Activated T-cell treated with anti-CD3 and anti-CD28 coated beads, Interleukin-2, amount 50 U/mL, for 4 hours (primary cell): ENCODE measurements at regions not wholly inside any gene's neighbourhood (a gene's known extent, or its start where the extent isn't known, plus 50 kb on each side); places are given as distances from the start of the nearest gene placed in this dataset.
A peak's percentile ranks its signal among the peaks of the same experiment; 100 is the strongest.
"Not testable (repeated sequence)": the region's sequence is repeated elsewhere in the genome, so short reads cannot be mapped to it uniquely, and the experiment has no call there.

ENCODE experiments used
- ATAC-seq, 2 donors: fragments of 200-7000 bp; cut with Tn5 transposase; one replicate each; pipeline ENCODE4 v1.10.0; 2021
- DNase-seq: peaks from one replicate; pipeline ENCODE4 v3.0.0-alpha.2; 2020
- H3K27me3 Mint-ChIP-seq: one replicate; pipeline ENCODE4 v1.8.0; 2021; ENCODE audit warnings: low read depth, mixed read lengths
- H3K36me3 Mint-ChIP-seq: one replicate; pipeline ENCODE4 v1.8.0; 2022; ENCODE audit warnings: mixed read lengths; ENCODE audit not compliant: insufficient read depth
- H3K4me1 Mint-ChIP-seq: one replicate; pipeline ENCODE4 v1.8.0; 2021; ENCODE audit warnings: low read depth, mixed read lengths
- H3K4me3 Mint-ChIP-seq: one replicate; pipeline ENCODE4 v1.8.0; 2021; ENCODE audit warnings: mild to moderate bottlenecking, moderate library complexity, mixed read lengths
- H3K9me3 Mint-ChIP-seq: one replicate; pipeline ENCODE4 v1.8.0; 2021; ENCODE audit warnings: mixed read lengths

DNA sequence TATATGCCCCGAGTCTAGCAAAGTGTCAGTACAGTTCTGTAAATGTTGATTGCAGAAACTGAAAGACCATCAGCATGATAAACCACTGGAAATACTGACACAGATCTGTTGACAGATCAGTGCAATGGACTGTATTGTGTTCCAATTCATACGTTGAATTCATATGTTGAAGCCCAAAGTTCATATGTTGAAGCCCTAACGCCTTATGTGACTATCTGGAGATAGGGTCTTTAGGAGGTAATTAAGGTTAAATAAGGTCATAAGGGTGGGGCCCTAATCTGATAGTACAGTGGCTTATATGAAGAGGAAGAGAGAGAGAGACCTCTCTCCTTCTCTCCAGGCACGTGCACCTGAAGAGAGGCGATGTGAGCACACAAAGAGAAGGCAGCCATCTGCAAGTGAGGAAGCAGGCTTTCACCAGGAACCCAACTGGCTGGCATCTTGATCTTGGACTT is 144.7 kb downstream of the MRPL39 start:
- ATAC-seq (peak; percentile 66 to 74), DNase-seq (no peak)
- peaks cover 8% of the 10 kb centered on the region for H3K36me3 Mint-ChIP-seq
- peak overlapping the region; percentile 22 for H3K4me3 Mint-ChIP-seq
- H3K9me3 Mint-ChIP-seq = no peaks in the 10 kb centered on the region
- H3K27me3 Mint-ChIP-seq = no peaks in the 10 kb centered on the region
- peaks cover 76% of the 10 kb centered on the region for H3K4me1 Mint-ChIP-seq

DNA sequence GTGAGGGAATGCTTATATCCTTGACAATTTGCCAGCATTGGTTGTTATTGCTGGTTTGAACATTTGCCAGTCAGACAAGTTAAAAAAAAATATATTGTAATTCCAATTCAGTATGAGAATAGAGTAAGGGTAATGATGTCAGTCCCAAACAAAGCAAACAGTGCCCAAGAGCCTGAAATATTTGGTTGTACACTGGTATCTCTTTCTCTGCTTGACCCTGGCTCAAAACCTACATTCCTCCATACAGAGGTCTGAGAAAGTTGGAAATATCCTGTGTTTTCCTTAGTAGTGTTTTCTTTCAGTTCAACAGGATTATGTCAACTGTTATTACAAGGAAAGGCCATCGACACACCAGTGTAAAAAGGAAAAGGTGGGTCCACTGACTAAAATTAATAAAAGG is 145.6 kb downstream of the MRPL39 start:
- ATAC-seq (no peak), DNase-seq (no peak)
- Mint-ChIP-seq H3K9me3 (no peaks in the 10 kb centered on the region), H3K4me1 (peaks cover 79% of the 10 kb centered on the region), H3K36me3 (peaks cover 8% of the 10 kb centered on the region), H3K4me3 (no peak overlapping the region), H3K27me3 (no peaks in the 10 kb centered on the region)

- Mint-ChIP-seq H3K36me3 (peaks cover 8% of the 10 kb centered on the region), H3K27me3 (no peaks in the 10 kb centered on the region), H3K4me3 (peak overlapping the region; percentile 14), H3K9me3 (no peaks in the 10 kb centered on the region), H3K4me1 (peaks cover 81% of the 10 kb centered on the region)
- ATAC-seq = no peak
- no peak for DNase-seq
These were observed 147.3 kb downstream of the MRPL39 start for GRCh38 chr21:25459993-25460392.

GRCh38 chr21:25459365-25459764 is 147.9 kb downstream of the MRPL39 start:
- Mint-ChIP-seq H3K4me3 (peak overlapping the region; percentile 6), H3K36me3 (peaks cover 4% of the 10 kb centered on the region), H3K4me1 (peaks cover 76% of the 10 kb centered on the region), H3K27me3 (no peaks in the 10 kb centered on the region), H3K9me3 (no peaks in the 10 kb centered on the region)
- DNase-seq (no peak), ATAC-seq (peak in 1 of 2 donors; percentile 3)

- ATAC-seq (no peak), DNase-seq (no peak)
- H3K4me1 Mint-ChIP-seq = peaks cover 73% of the 10 kb centered on the region
- H3K27me3 Mint-ChIP-seq = no peaks in the 10 kb centered on the region
- peaks cover 4% of the 10 kb centered on the region for H3K36me3 Mint-ChIP-seq
- H3K9me3 Mint-ChIP-seq = no peaks in the 10 kb centered on the region
- H3K4me3 Mint-ChIP-seq = peak overlapping the region; percentile 42
These were observed 148.8 kb downstream of the MRPL39 start for GRCh38 chr21:25458484-25458883.

DNA sequence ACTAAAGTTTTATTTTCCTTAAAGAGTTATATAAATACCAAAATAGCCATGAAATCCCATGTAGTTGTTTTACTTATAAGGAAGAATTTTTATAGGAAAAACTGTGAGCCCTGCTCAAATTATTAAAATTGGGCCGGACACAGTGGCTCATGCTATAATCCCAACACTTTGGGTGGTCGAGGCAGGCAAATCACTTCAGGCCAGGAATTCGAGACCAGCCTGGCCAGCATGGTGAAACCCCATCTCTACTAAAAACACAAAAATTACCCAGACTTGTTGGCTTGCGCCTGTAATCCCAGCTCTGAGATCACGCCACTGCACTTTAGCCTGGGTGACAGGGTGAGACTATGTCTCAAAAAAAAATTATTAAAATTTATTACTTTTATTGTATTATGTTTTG is 149.3 kb downstream of the MRPL39 start:
- Mint-ChIP-seq H3K4me3 (peak overlapping the region; percentile 47), H3K4me1 (peaks cover 72% of the 10 kb centered on the region), H3K27me3 (no peaks in the 10 kb centered on the region)

DNA sequence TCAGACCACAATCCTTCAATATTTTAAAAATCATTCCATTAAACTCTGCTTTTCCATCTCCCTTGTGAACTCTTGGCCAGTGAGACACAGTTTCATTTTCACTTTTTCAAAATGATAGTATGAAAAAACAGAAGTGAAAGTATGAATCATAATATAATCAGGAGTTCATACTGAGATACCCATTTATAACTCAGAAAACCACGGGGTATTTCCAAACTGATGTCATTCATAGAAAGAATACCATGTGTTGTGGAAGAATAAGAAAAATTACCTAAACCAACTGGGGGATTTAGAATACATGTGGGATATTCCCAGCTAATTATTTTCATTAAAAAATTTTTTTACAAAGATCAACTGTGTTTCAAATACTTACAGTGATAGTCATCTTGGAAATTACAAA is 149.9 kb downstream of the MRPL39 start:
- ATAC-seq (peak; percentile 33 to 44), DNase-seq (no peak)
- Mint-ChIP-seq H3K36me3 (peaks cover 5% of the 10 kb centered on the region), H3K27me3 (no peaks in the 10 kb centered on the region), H3K4me1 (peaks cover 69% of the 10 kb centered on the region), H3K4me3 (peak overlapping the region; percentile 65), H3K9me3 (no peaks in the 10 kb centered on the region)

More for the DNA sequence above, 149.3 kb downstream of the MRPL39 start:
- Mint-ChIP-seq H3K9me3 (no peaks in the 10 kb centered on the region), H3K36me3 (peaks cover 7% of the 10 kb centered on the region)
- ATAC-seq (no peak), DNase-seq (no peak)

DNA sequence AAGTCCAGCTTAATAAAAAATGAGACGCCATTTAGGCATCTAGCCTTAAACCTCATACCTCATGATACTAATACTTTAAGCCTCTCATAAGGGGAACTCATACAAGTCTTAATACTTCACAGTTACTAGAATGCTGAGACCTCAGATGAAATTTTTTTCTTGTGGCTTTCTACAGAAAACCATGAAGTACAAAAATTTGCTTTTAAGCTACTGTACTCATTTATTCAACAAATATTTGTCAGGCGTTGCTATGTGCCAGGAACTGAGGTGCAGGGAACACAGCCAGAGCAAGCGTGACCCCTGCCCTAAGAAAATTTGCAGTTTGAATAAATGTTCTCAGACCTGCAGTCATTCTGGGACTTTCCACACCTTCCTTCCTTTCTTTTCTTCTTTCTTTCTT is 150.6 kb downstream of the MRPL39 start:
- Mint-ChIP-seq H3K36me3 (peaks cover 5% of the 10 kb centered on the region), H3K4me1 (peaks cover 67% of the 10 kb centered on the region), H3K9me3 (no peaks in the 10 kb centered on the region), H3K4me3 (peak overlapping the region; percentile 72), H3K27me3 (no peaks in the 10 kb centered on the region)
- peak; percentile 19 for DNase-seq
- ATAC-seq = peak; percentile 82 to 83

- H3K36me3 Mint-ChIP-seq = peaks cover 3% of the 10 kb centered on the region
- peaks cover 3% of the 10 kb centered on the region for H3K9me3 Mint-ChIP-seq
- ATAC-seq (no peak), DNase-seq (no peak)
- no peaks in the 10 kb centered on the region for H3K27me3 Mint-ChIP-seq
- H3K4me3 Mint-ChIP-seq = no peak overlapping the region
- peaks cover 46% of the 10 kb centered on the region for H3K4me1 Mint-ChIP-seq
These were observed 153.8 kb downstream of the MRPL39 start for GRCh38 chr21:25453524-25453923.

GRCh38 chr21:25449950-25450349 is 157.3 kb downstream of the MRPL39 start:
- DNase-seq = no peak
- ATAC-seq = no peak
- no peak overlapping the region for H3K4me3 Mint-ChIP-seq
- H3K27me3 Mint-ChIP-seq = no peaks in the 10 kb centered on the region
- H3K36me3 Mint-ChIP-seq = peaks cover 3% of the 10 kb centered on the region
- H3K9me3 Mint-ChIP-seq = peaks cover 3% of the 10 kb centered on the region
- peaks cover 23% of the 10 kb centered on the region for H3K4me1 Mint-ChIP-seq

GRCh38 chr21:25441835-25442234 is 165.4 kb downstream of the MRPL39 start:
- Mint-ChIP-seq H3K27me3 (no peaks in the 10 kb centered on the region), H3K36me3 (no peaks in the 10 kb centered on the region), H3K9me3 (no peaks in the 10 kb centered on the region), H3K4me3 (no peak overlapping the region), H3K4me1 (no peaks in the 10 kb centered on the region)
- ATAC-seq (no peak), DNase-seq (no peak)

DNA sequence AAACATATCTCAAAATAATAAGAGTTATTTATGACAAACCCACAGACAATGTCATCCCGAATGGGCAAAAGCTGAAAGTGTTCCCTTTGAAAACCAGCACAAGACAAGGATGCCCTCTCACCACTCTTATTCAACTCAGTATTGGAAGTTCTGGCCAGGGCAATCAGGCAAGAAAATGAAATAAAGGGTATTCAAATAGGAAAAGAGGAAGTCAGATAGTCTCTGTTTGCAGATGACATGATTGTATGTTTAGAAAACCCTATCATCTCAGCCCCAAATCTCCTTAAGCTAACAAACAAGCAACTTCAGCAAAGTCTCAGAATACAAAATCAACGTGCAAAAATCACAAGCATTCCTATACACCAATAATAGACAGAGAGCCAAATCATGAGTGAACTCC is 169.8 kb downstream of the MRPL39 start:
- not testable (repeated sequence) for H3K4me3 Mint-ChIP-seq, ATAC-seq, H3K4me1 Mint-ChIP-seq, H3K9me3 Mint-ChIP-seq, DNase-seq, H3K27me3 Mint-ChIP-seq, H3K36me3 Mint-ChIP-seq

- ATAC-seq (peak; percentile 94 to 97), DNase-seq (no peak)
- Mint-ChIP-seq H3K4me1 (peaks cover 50% of the 10 kb centered on the region), H3K36me3 (peaks cover 5% of the 10 kb centered on the region), H3K27me3 (no peaks in the 10 kb centered on the region), H3K4me3 (peak overlapping the region; percentile 45), H3K9me3 (peaks cover 2% of the 10 kb centered on the region)
These were observed 178.7 kb downstream of the MRPL39 start for GRCh38 chr21:25428537-25428936.

DNA sequence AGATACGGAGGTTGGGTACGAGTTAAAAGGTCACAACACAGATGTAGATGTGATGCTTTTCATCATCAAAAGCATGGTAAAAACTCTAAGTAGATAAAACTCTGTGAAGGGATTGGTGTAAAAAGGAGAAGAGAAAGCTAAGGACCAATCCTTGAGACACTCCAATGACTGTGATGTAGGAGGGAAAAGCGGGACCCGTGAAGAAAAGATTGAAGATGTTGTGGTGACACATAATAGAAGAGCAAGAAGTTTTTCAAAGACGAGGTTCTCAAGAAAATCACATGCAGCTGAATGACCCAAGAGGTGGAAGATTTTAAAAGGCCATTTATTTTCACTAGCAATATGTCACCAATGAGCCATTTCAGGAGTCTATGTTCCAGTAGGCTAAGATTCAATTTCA is 179.5 kb downstream of the MRPL39 start:
- Mint-ChIP-seq H3K4me1 (peaks cover 52% of the 10 kb centered on the region), H3K36me3 (peaks cover 5% of the 10 kb centered on the region)
- no peak for DNase-seq

DNA sequence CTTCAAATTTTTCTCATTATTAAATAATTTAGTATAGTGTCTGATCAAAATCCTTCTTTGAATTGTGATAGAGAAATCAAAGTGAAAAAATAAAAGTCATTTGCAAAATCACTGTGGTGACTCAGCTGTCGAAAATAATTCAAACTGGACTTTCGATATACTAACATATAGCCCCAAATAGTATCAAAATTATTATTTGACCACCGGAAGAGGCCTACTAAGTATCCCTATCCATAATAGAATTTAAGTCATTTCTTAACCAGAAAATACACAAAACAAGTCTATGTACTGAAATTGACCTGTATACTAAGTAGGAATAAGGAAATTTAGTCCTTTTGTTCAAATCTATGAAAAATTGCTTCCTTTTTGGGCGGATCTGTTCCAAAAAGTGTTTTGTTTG is 180.7 kb downstream of the MRPL39 start:
- Mint-ChIP-seq H3K36me3 (peaks cover 2% of the 10 kb centered on the region), H3K27me3 (no peaks in the 10 kb centered on the region), H3K9me3 (no peaks in the 10 kb centered on the region), H3K4me1 (peaks cover 58% of the 10 kb centered on the region), H3K4me3 (no peak overlapping the region)
- DNase-seq (no peak), ATAC-seq (no peak)

More for the DNA sequence above, 179.5 kb downstream of the MRPL39 start:
- Mint-ChIP-seq H3K9me3 (peaks cover 2% of the 10 kb centered on the region), H3K4me3 (no peak overlapping the region), H3K27me3 (no peaks in the 10 kb centered on the region)
- ATAC-seq = no peak

GRCh38 chr21:25425156-25425555 is 182.1 kb downstream of the MRPL39 start:
- ATAC-seq (no peak), DNase-seq (no peak)
- H3K27me3 Mint-ChIP-seq = no peaks in the 10 kb centered on the region
- no peaks in the 10 kb centered on the region for H3K9me3 Mint-ChIP-seq
- H3K4me1 Mint-ChIP-seq = peaks cover 72% of the 10 kb centered on the region
- peak overlapping the region; percentile 50 for H3K4me3 Mint-ChIP-seq
- peaks cover 2% of the 10 kb centered on the region for H3K36me3 Mint-ChIP-seq
